H9 (cell line): ENCODE measurements at regions not wholly inside any gene's neighbourhood (a gene's known extent, or its start where the extent isn't known, plus 50 kb on each side); places are given as distances from the start of the nearest gene placed in this dataset.

Source experiments
- DNase-seq: peaks from one replicate; pipeline ENCODE4 v3.0.0-alpha.2; 2017
- H2AFZ ChIP-seq: one replicate; pipeline ENCODE4 v1.6.1; 2013; ENCODE audit warnings: mild to moderate bottlenecking, low read length, control low read depth, moderate library complexity
- H2AK5ac ChIP-seq: 2 replicates; pipeline ENCODE4 v1.6.1; 2013; ENCODE audit warnings: low read length, control low read depth, mixed read lengths; ENCODE audit not compliant: insufficient read length
- H2BK120ac ChIP-seq: one replicate; pipeline ENCODE4 v1.6.1; 2013; ENCODE audit warnings: low read depth, mild to moderate bottlenecking, low read length, control low read depth, inconsistent platforms; ENCODE audit not compliant: poor library complexity, severe bottlenecking
- H2BK12ac ChIP-seq: 2 replicates; pipeline ENCODE4 v1.6.1; 2013; ENCODE audit warnings: low read length, control low read depth, mixed read lengths, low read depth; ENCODE audit not compliant: insufficient read length
- H2BK15ac ChIP-seq: 2 replicates; pipeline ENCODE4 v1.6.1; 2013; ENCODE audit warnings: low read depth, low read length, control low read depth
- H2BK20ac ChIP-seq: one replicate; pipeline ENCODE4 v1.6.1; 2013; ENCODE audit warnings: low read depth, mild to moderate bottlenecking, low read length, control low read depth, inconsistent platforms; ENCODE audit not compliant: poor library complexity, severe bottlenecking
- H2BK5ac ChIP-seq: 2 replicates; pipeline ENCODE4 v1.6.1; 2013; ENCODE audit warnings: low read length, control low read depth, mixed read lengths; ENCODE audit not compliant: insufficient read length
- H3K14ac ChIP-seq: 2 replicates; pipeline ENCODE4 v1.6.1; 2013; ENCODE audit warnings: low read length, control low read depth; ENCODE audit not compliant: insufficient read depth
- H3K18ac ChIP-seq: 2 replicates; pipeline ENCODE4 v1.6.1; 2013; ENCODE audit warnings: low read depth, mild to moderate bottlenecking, mixed read lengths, low read length, control low read depth; ENCODE audit not compliant: insufficient read length
- H3K23ac ChIP-seq: 2 replicates; pipeline ENCODE4 v1.6.1; 2013; ENCODE audit warnings: low read length, control low read depth, mixed read lengths, low read depth; ENCODE audit not compliant: insufficient read length
- H3K23me2 ChIP-seq: 2 replicates; pipeline ENCODE4 v1.6.1; 2013; ENCODE audit warnings: low read depth, mild to moderate bottlenecking, mixed read lengths, low read length, control low read depth; ENCODE audit not compliant: insufficient read length, poor library complexity, severe bottlenecking
- H3K27ac ChIP-seq: 2 replicates; pipeline ENCODE4 v1.5.1; 2013; ENCODE audit warnings: low read length, control low read depth, mixed read lengths, low read depth; ENCODE audit not compliant: insufficient read length
- H3K27me3 ChIP-seq: 2 replicates; pipeline ENCODE4 v1.6.1; 2013; ENCODE audit warnings: low read length, control low read depth, inconsistent platforms; ENCODE audit not compliant: insufficient read depth
- H3K4ac ChIP-seq: 2 replicates; pipeline ENCODE4 v1.6.1; 2013; ENCODE audit warnings: low read depth, mild to moderate bottlenecking, control low read depth, inconsistent platforms, low read length, moderate library complexity
- H3K4me1 ChIP-seq: 2 replicates; pipeline ENCODE4 v1.6.1; 2013; ENCODE audit warnings: low read length, control low read depth, inconsistent platforms; ENCODE audit not compliant: insufficient read depth
- H3K4me2 ChIP-seq: 2 replicates; pipeline ENCODE4 v1.6.1; 2013; ENCODE audit warnings: low read length, control low read depth, mixed read lengths; ENCODE audit not compliant: insufficient read length, insufficient read depth
- H3K56ac ChIP-seq: 2 replicates; pipeline ENCODE4 v1.6.1; 2013; ENCODE audit warnings: low read depth, mild to moderate bottlenecking, mixed read lengths, low read length, control low read depth; ENCODE audit not compliant: insufficient read length
- H3K79me1 ChIP-seq: 2 replicates; pipeline ENCODE4 v1.6.1; 2013; ENCODE audit warnings: low read depth, mild to moderate bottlenecking, moderate library complexity, low read length, control low read depth, inconsistent platforms; ENCODE audit not compliant: insufficient read depth, poor library complexity, severe bottlenecking
- H3K79me2 ChIP-seq: 2 replicates; pipeline ENCODE4 v1.6.1; 2013; ENCODE audit warnings: low read length, control low read depth, inconsistent platforms; ENCODE audit not compliant: insufficient read depth
- H3K9ac ChIP-seq: 2 replicates; pipeline ENCODE4 v1.6.1; 2013; ENCODE audit warnings: low read length, control low read depth, mixed read lengths; ENCODE audit not compliant: insufficient read length; ENCODE audit errors: extremely low read depth
- H3K9me3 ChIP-seq: one replicate; pipeline ENCODE4 v1.6.1; 2013; ENCODE audit warnings: low read depth, low read length, inconsistent platforms; ENCODE audit not compliant: control insufficient read depth
- H3T11ph ChIP-seq: one replicate; pipeline ENCODE4 v1.6.1; 2013; ENCODE audit warnings: mild to moderate bottlenecking, low read length, control low read depth, inconsistent platforms
- H4K20me1 ChIP-seq: one replicate; pipeline ENCODE4 v1.6.1; 2013; ENCODE audit not compliant: control insufficient read depth, insufficient read length, insufficient read depth
- H4K5ac ChIP-seq: 2 replicates; pipeline ENCODE4 v1.6.1; 2013; ENCODE audit warnings: low read depth, mild to moderate bottlenecking, mixed read lengths, low read length, control low read depth; ENCODE audit not compliant: insufficient read length
- H4K8ac ChIP-seq: replicated peaks from 2 replicates; pipeline ENCODE4 v1.6.1; 2013; ENCODE audit warnings: low read length, control low read depth, mixed read lengths, low read depth; ENCODE audit not compliant: insufficient read length
- H4K91ac ChIP-seq: 2 replicates; pipeline ENCODE4 v1.6.1; 2013; ENCODE audit warnings: low read depth, mild to moderate bottlenecking, moderate library complexity, mixed read lengths, low read length, control low read depth; ENCODE audit not compliant: insufficient read length
- H3K27ac Mint-ChIP-seq, 3 experiments: 2 replicates in 2 of 3; 3 replicates in 1 of 3; pipeline ENCODE4 v1.8.0; 2020 to 2021; ENCODE audit warnings: mixed read lengths in 3 of 3, mild to moderate bottlenecking in 1 of 3, moderate library complexity in 1 of 3
- H3K27me3 Mint-ChIP-seq: 2 replicates; pipeline ENCODE4 v1.8.0; 2021; ENCODE audit warnings: low read depth, mild to moderate bottlenecking, moderate library complexity, mixed read lengths
- H3K36me3 Mint-ChIP-seq, 3 experiments: 2 replicates in 2 of 3; 3 replicates in 1 of 3; pipeline ENCODE4 v1.8.0; 2020 to 2021; ENCODE audit warnings: low read depth in 3 of 3, mixed read lengths in 3 of 3; ENCODE audit not compliant: insufficient read depth in 1 of 3
- H3K4me1 Mint-ChIP-seq, 2 experiments: 2 replicates each; pipeline ENCODE4 v1.8.0; 2020; ENCODE audit warnings: mixed read lengths in 2 of 2
- H3K4me3 Mint-ChIP-seq, 2 experiments: 2 replicates in 1 of 2; 3 replicates in 1 of 2; pipeline ENCODE4 v1.8.0; 2020 to 2021; ENCODE audit warnings: mild to moderate bottlenecking in 2 of 2, mixed read lengths in 2 of 2, moderate library complexity in 1 of 2
- H3K9me3 Mint-ChIP-seq, 2 experiments: 2 replicates in 1 of 2; 3 replicates in 1 of 2; pipeline ENCODE4 v1.8.0; 2020; ENCODE audit warnings: mild to moderate bottlenecking in 2 of 2, mixed read lengths in 2 of 2, moderate library complexity in 1 of 2
- WGBS: extraction: QIAGEN DNeasy Blood & Tissue Kit; methylation state at CpG from one replicate; pipeline ENCODE4 v1.1.7; 2013; ENCODE audit warnings: missing lambda C conversion rate, low lambda C conversion rate, mixed read lengths; ENCODE audit not compliant: insufficient read length; ENCODE audit errors: extremely low coverage; 5-methylcytosine and 5-hydroxymethylcytosine counted together
- TF ChIP-seq, protein P1 (sequence below): fragments of 200-600 bp; sonication (generic); conservative IDR thresholded peaks from 3 replicates; pipeline ENCODE4 v1.8.0; 2021; ENCODE audit warnings: antibody characterized with exemption, mild to moderate bottlenecking

GRCh38 chr3:65172209-65172608, 484.4 kb upstream of the ADAMTS9 start:
- Mint-ChIP-seq H3K27me3 (no peaks in the 10 kb centered on the region; the same call in none of the 2 replicates), H3K4me1 (no peaks in the 10 kb centered on the region), H3K4me3 (no peak overlapping the region), H3K36me3 (no peaks in the 10 kb centered on the region), H3K9me3 (no peaks in the 10 kb centered on the region), H3K27ac (no peak overlapping the region)
- Histone ChIP-seq H4K5ac (no peak overlapping the region), H2BK15ac (no peak overlapping the region), H3K4ac (no peak overlapping the region), H2BK12ac (no peak overlapping the region), H4K8ac (no peak overlapping the region), H2AK5ac (no peak overlapping the region), H3K18ac (no peak overlapping the region), H2BK120ac (no peak overlapping the region), H4K20me1 (no peaks in the 10 kb centered on the region), H3K23me2 (no peaks in the 10 kb centered on the region), H2BK5ac (no peak overlapping the region), H3K14ac (no peak overlapping the region), H3K27me3 (no peaks in the 10 kb centered on the region), H3K9me3 (no peaks in the 10 kb centered on the region), H2AFZ (no peak overlapping the region), H3K4me1 (no peaks in the 10 kb centered on the region), H3K4me2 (no peak overlapping the region), H3K79me1 (no peaks in the 10 kb centered on the region), H4K91ac (no peak overlapping the region), H3K27ac (no peak overlapping the region), H3K23ac (no peak overlapping the region), H3K9ac (no peak overlapping the region), H3K79me2 (no peaks in the 10 kb centered on the region), H2BK20ac (no peak overlapping the region), H3K56ac (no peak overlapping the region), H3T11ph (no peak overlapping the region)
- TF ChIP-seq, protein P1, sequence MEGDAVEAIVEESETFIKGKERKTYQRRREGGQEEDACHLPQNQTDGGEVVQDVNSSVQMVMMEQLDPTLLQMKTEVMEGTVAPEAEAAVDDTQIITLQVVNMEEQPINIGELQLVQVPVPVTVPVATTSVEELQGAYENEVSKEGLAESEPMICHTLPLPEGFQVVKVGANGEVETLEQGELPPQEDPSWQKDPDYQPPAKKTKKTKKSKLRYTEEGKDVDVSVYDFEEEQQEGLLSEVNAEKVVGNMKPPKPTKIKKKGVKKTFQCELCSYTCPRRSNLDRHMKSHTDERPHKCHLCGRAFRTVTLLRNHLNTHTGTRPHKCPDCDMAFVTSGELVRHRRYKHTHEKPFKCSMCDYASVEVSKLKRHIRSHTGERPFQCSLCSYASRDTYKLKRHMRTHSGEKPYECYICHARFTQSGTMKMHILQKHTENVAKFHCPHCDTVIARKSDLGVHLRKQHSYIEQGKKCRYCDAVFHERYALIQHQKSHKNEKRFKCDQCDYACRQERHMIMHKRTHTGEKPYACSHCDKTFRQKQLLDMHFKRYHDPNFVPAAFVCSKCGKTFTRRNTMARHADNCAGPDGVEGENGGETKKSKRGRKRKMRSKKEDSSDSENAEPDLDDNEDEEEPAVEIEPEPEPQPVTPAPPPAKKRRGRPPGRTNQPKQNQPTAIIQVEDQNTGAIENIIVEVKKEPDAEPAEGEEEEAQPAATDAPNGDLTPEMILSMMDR, result no peak
- no peak for DNase-seq
- WGBS, result no CpG with 5 or more reads among the region's 5 CpGs
